ENCODE measurements at regions not wholly inside any gene's neighbourhood (a gene's known extent, or its start where the extent isn't known, plus 50 kb on each side); places are given as distances from the start of the nearest gene placed in this dataset.

- H3K27me3 Mint-ChIP-seq: peaks cover 2% of the 10 kb centered on the region
- ATAC-seq: no peak
- ChIA-PET POLR2A (no interaction called here), CTCF (no interaction called here)
- intact Hi-C loops (cut with DNase I, micrococcal nuclease): no loop called here
- H3K36me3 Mint-ChIP-seq (ENCODE audit: low read depth): no peaks in the 10 kb centered on the region
- DNase-seq: no peak
- H3K27ac Mint-ChIP-seq: no peak overlapping the region
- no peak overlapping the region for H3K4me3 Mint-ChIP-seq
- H3K4me1 Mint-ChIP-seq: no peaks in the 10 kb centered on the region
- H3K9me3 Mint-ChIP-seq (ENCODE audit: low read depth): peaks cover 5% of the 10 kb centered on the region
Observed at GRCh38 chr13:37947419-37948140, 78.0 kb upstream of the TRPC4 start.

- DNase-seq (no peak), ATAC-seq (no peak)
- intact Hi-C loops (cut with DNase I, micrococcal nuclease): no loop called here
- POLR2A ChIA-PET: interaction anchor here (0.6 kb wide), 1 partner anchor 843 kb away, joined by 3 read pairs; no protein-coding TSS in a partner anchor
- Mint-ChIP-seq H3K27me3 (peaks cover 2% of the 10 kb centered on the region), H3K36me3 (ENCODE audit: low read depth) (no peaks in the 10 kb centered on the region), H3K9me3 (ENCODE audit: low read depth) (peaks cover 5% of the 10 kb centered on the region), H3K27ac (no peak overlapping the region), H3K4me1 (no peaks in the 10 kb centered on the region), H3K4me3 (no peak overlapping the region)
- CTCF ChIA-PET: no interaction called here
Observed at GRCh38 chr13:37945651-37946575, 76.3 kb upstream of the TRPC4 start.

- no peaks in the 10 kb centered on the region for H3K36me3 Mint-ChIP-seq (ENCODE audit: low read depth)
Observed at GRCh38 chr13:37944869-37945442, 75.4 kb upstream of the TRPC4 start.

GRCh38 chr13:37944081-37944868 is 74.7 kb upstream of the TRPC4 start:
- Mint-ChIP-seq H3K9me3 (ENCODE audit: low read depth) (peaks cover 5% of the 10 kb centered on the region), H3K4me1 (no peaks in the 10 kb centered on the region), H3K36me3 (ENCODE audit: low read depth) (no peaks in the 10 kb centered on the region), H3K4me3 (no peak overlapping the region), H3K27me3 (peaks cover 1% of the 10 kb centered on the region), H3K27ac (no peak overlapping the region)
- ChIA-PET POLR2A (no interaction called here), CTCF (no interaction called here)
- ATAC-seq (no peak), DNase-seq (no peak)
- intact Hi-C loops (cut with DNase I, micrococcal nuclease): no loop called here

More at GRCh38 chr13:37944869-37945442, 75.4 kb upstream of the TRPC4 start:
- Mint-ChIP-seq H3K9me3 (ENCODE audit: low read depth) (peaks cover 5% of the 10 kb centered on the region), H3K4me3 (no peak overlapping the region), H3K27me3 (peaks cover 2% of the 10 kb centered on the region), H3K4me1 (no peaks in the 10 kb centered on the region), H3K27ac (no peak overlapping the region)
- ChIA-PET CTCF (no interaction called here), POLR2A (interaction anchor here (0.6 kb wide), 1 partner anchor 844 kb away, joined by 3 read pairs; no protein-coding TSS in a partner anchor)
- ATAC-seq (no peak), DNase-seq (no peak)
- intact Hi-C loops (cut with DNase I, micrococcal nuclease): no loop called here

GRCh38 chr13:37942929-37943328 is 73.4 kb upstream of the TRPC4 start:
- ChIA-PET CTCF (no interaction called here), POLR2A (no interaction called here)
- H3K4me1 Mint-ChIP-seq: no peaks in the 10 kb centered on the region
- H3K4me3 Mint-ChIP-seq: no peak overlapping the region
- peaks cover 3% of the 10 kb centered on the region for H3K9me3 Mint-ChIP-seq (ENCODE audit: low read depth)
- DNase-seq (no peak), ATAC-seq (no peak)
- no peaks in the 10 kb centered on the region for H3K36me3 Mint-ChIP-seq (ENCODE audit: low read depth)
- no peak overlapping the region for H3K27ac Mint-ChIP-seq
- intact Hi-C loops (cut with DNase I, micrococcal nuclease): no loop called here
- no peaks in the 10 kb centered on the region for H3K27me3 Mint-ChIP-seq

- no peak overlapping the region for H3K27ac Mint-ChIP-seq
- ATAC-seq (no peak), DNase-seq (no peak)
- no peak overlapping the region for H3K4me3 Mint-ChIP-seq
- no peaks in the 10 kb centered on the region for H3K9me3 Mint-ChIP-seq (ENCODE audit: low read depth)
- peaks cover 3% of the 10 kb centered on the region for H3K27me3 Mint-ChIP-seq
- intact Hi-C loops (cut with DNase I, micrococcal nuclease): no loop called here
- H3K4me1 Mint-ChIP-seq: no peaks in the 10 kb centered on the region
- no peaks in the 10 kb centered on the region for H3K36me3 Mint-ChIP-seq (ENCODE audit: low read depth)
- ChIA-PET POLR2A (no interaction called here), CTCF (no interaction called here)
Observed at GRCh38 chr13:37934339-37935191, 65.0 kb upstream of the TRPC4 start.

- intact Hi-C loops (cut with DNase I, micrococcal nuclease): no loop called here
- Mint-ChIP-seq H3K4me1 (no peaks in the 10 kb centered on the region), H3K27ac (no peak overlapping the region), H3K9me3 (ENCODE audit: low read depth) (peaks cover 2% of the 10 kb centered on the region), H3K4me3 (no peak overlapping the region), H3K27me3 (peaks cover 3% of the 10 kb centered on the region), H3K36me3 (ENCODE audit: low read depth) (no peaks in the 10 kb centered on the region)
- DNase-seq (no peak), ATAC-seq (no peak)
- CTCF ChIA-PET: interaction anchor here (0.5 kb wide), 1 partner anchor 66 kb away, joined by 3 read pairs; no protein-coding TSS in a partner anchor
- POLR2A ChIA-PET: no interaction called here
Observed at GRCh38 chr13:37929308-37929707, 59.7 kb upstream of the TRPC4 start.

GRCh38 chr13:37927561-37927960 is 58.0 kb upstream of the TRPC4 start:
- Mint-ChIP-seq H3K27ac (no peak overlapping the region), H3K27me3 (no peaks in the 10 kb centered on the region), H3K4me3 (no peak overlapping the region), H3K4me1 (no peaks in the 10 kb centered on the region), H3K9me3 (ENCODE audit: low read depth) (peaks cover 2% of the 10 kb centered on the region), H3K36me3 (ENCODE audit: low read depth) (no peaks in the 10 kb centered on the region)
- POLR2A ChIA-PET: no interaction called here
- intact Hi-C loops (cut with DNase I, micrococcal nuclease): no loop called here
- CTCF ChIA-PET: interaction anchor here (0.6 kb wide), 1 partner anchor 8 kb away, joined by 4 read pairs; no protein-coding TSS in a partner anchor
- DNase-seq: no peak
- no peak for ATAC-seq

GRCh38 chr13:37925878-37926473 is 56.4 kb upstream of the TRPC4 start:
- intact Hi-C loops (cut with DNase I, micrococcal nuclease): no loop called here
- POLR2A ChIA-PET: no interaction called here
- Mint-ChIP-seq H3K9me3 (ENCODE audit: low read depth) (peaks cover 2% of the 10 kb centered on the region), H3K27ac (no peak overlapping the region), H3K27me3 (no peaks in the 10 kb centered on the region), H3K4me1 (no peaks in the 10 kb centered on the region), H3K36me3 (ENCODE audit: low read depth) (no peaks in the 10 kb centered on the region), H3K4me3 (no peak overlapping the region)
- CTCF ChIA-PET: no interaction called here
- no peak for ATAC-seq
- DNase-seq: no peak

GRCh38 chr13:37923236-37923635 is 53.7 kb upstream of the TRPC4 start:
- POLR2A ChIA-PET: no interaction called here
- H3K4me1 Mint-ChIP-seq: no peaks in the 10 kb centered on the region

More at GRCh38 chr13:37923236-37923635, 53.7 kb upstream of the TRPC4 start:
- H3K27ac Mint-ChIP-seq: no peak overlapping the region
- ATAC-seq: no peak
- no peak overlapping the region for H3K4me3 Mint-ChIP-seq
- H3K27me3 Mint-ChIP-seq: no peaks in the 10 kb centered on the region
- no peaks in the 10 kb centered on the region for H3K36me3 Mint-ChIP-seq (ENCODE audit: low read depth)
- intact Hi-C loops (cut with DNase I, micrococcal nuclease): no loop called here
- H3K9me3 Mint-ChIP-seq (ENCODE audit: low read depth): peaks cover 2% of the 10 kb centered on the region
- no peak for DNase-seq
- CTCF ChIA-PET: no interaction called here

Data from activated CD4-positive, alpha-beta T cell treated with anti-CD3 and anti-CD28 coated beads for 36 hours (primary cell).